Body of pancreas (tissue), 4 donors: ENCODE measurements at regions not wholly inside any gene's neighbourhood (a gene's known extent, or its start where the extent isn't known, plus 50 kb on each side); places are given as distances from the start of the nearest gene placed in this dataset.

Experiments
- POLR2A ChIP-seq, 3 donors: fragments of 450-650 bp; IDR thresholded peaks; one replicate each; pipeline ENCODE4 v1.6.1; 2016; ENCODE audit warnings: antibody characterized with exemption in 3 of 3, mild to moderate bottlenecking in 2 of 3
- TF ChIP-seq, protein P1 (sequence below), 7 experiments: fragments of 450-650 bp in 4 of 7; fragments of 200-600 bp in 3 of 7; sonication (generic) in 3 of 7; IDR thresholded peaks; one replicate each; pipeline ENCODE4 v1.5.1; 2016 to 2019; ENCODE audit warnings: antibody characterized with exemption in 7 of 7

GRCh38 chr11:112457532-112457931 is 196.9 kb upstream of the PLET1 start:
- TF ChIP-seq, protein P1, sequence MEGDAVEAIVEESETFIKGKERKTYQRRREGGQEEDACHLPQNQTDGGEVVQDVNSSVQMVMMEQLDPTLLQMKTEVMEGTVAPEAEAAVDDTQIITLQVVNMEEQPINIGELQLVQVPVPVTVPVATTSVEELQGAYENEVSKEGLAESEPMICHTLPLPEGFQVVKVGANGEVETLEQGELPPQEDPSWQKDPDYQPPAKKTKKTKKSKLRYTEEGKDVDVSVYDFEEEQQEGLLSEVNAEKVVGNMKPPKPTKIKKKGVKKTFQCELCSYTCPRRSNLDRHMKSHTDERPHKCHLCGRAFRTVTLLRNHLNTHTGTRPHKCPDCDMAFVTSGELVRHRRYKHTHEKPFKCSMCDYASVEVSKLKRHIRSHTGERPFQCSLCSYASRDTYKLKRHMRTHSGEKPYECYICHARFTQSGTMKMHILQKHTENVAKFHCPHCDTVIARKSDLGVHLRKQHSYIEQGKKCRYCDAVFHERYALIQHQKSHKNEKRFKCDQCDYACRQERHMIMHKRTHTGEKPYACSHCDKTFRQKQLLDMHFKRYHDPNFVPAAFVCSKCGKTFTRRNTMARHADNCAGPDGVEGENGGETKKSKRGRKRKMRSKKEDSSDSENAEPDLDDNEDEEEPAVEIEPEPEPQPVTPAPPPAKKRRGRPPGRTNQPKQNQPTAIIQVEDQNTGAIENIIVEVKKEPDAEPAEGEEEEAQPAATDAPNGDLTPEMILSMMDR (IDR thresholded peaks at IDR 0.05) = no peak
- TF ChIP-seq POLR2A (IDR thresholded peaks at IDR 0.05) = no peak
